Esophagus squamous epithelium (tissue), 4 donors: ENCODE measurements at regions not wholly inside any gene's neighbourhood (a gene's known extent, or its start where the extent isn't known, plus 50 kb on each side); places are given as distances from the start of the nearest gene placed in this dataset.

Experiments used
- CTCF ChIP-seq, 6 experiments: fragments of 450-650 bp in 4 of 6; fragments of 200-600 bp in 2 of 6; sonication (generic) in 2 of 6; IDR thresholded peaks; one replicate each; pipeline ENCODE4 v1.5.1; 2016 to 2019; ENCODE audit warnings: antibody characterized with exemption in 6 of 6, mild to moderate bottlenecking in 4 of 6, moderate library complexity in 4 of 6
- POLR2A ChIP-seq, 4 donors: fragments of 450-650 bp; IDR thresholded peaks; one replicate each; pipeline ENCODE4 v1.6.1; 2017; ENCODE audit warnings: antibody characterized with exemption in 4 of 4, mild to moderate bottlenecking in 4 of 4, moderate library complexity in 3 of 4

- TF ChIP-seq CTCF (IDR thresholded peaks at IDR 0.05) (no peak), POLR2A (IDR thresholded peaks at IDR 0.05) (no peak)
Observed at GRCh38 chr6:131362070-131362469, 211.0 kb upstream of the ARG1 start.
